ENCODE measurements at regions not wholly inside any gene's neighbourhood (a gene's known extent, or its start where the extent isn't known, plus 50 kb on each side); places are given as distances from the start of the nearest gene placed in this dataset.
"Not testable (repeated sequence)": the region's sequence is repeated elsewhere in the genome, so short reads cannot be mapped to it uniquely, and the experiment has no call there.

DNA sequence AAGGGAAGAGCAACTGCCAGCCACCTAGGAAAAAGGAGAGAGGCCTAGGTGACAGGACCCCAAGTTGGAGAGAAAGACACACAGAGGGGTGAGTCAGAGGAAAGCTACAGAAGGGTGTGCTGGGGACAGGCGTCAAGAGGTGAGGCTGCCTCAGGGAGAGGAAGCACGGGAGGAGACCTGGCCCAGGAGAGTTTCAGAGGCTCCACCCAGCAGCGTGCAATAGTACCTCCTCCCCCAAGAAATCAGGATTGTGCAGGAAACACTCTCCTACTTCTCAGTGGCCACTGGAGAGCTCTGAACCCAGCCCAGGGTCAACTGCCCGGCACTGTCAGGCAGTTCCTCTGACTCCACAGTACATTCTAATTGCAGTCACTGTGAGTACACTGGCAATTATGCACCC, 346.0 kb downstream of the BCL2L11 start:
- H3K79me2 ChIP-seq (ENCODE audit: low read length); H3K36me3 ChIP-seq (replicated peaks; ENCODE audit: low read depth, low read length); H3K9me3 ChIP-seq (ENCODE audit: insufficient read depth, low read length); H3K4me1 ChIP-seq (ENCODE audit: low read length); H3K4me3 ChIP-seq (ENCODE audit: low read length); H3K27ac ChIP-seq (ENCODE audit: low read length); H3K27me3 ChIP-seq (ENCODE audit: low read depth, low read length); H2AFZ ChIP-seq (ENCODE audit: low read depth, low read length); H3K4me2 ChIP-seq (ENCODE audit: low read length); H3K9ac ChIP-seq (ENCODE audit: low read length): not testable (repeated sequence)
- peaks cover 22% of the 10 kb centered on the region; the same call in 1 of the 2 replicates for H4K20me1 ChIP-seq (ENCODE audit: insufficient read depth, low read length)

DNA sequence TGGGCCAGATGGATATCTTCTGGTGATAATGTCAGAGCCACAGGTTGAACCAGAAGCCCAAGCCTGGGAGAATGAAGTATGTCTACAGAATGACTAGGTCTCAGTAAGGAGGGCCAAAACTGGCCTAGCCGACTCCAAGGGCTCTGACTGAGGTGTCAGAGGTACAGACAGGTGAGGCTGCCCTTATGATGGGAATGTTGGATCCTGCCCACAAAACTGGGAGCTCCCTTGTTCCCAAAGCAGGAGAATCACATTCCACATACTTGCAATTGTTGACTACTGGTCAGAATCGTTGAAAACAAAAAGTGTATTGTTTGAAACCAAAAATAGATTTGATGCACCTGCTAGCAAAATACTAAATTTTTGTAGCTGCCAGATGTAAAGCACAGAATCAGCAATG, 350.2 kb downstream of the BCL2L11 start:
- Histone ChIP-seq H3K4me1 (ENCODE audit: low read length) (peaks cover 20% of the 10 kb centered on the region), H4K20me1 (ENCODE audit: insufficient read depth, low read length) (peaks cover 25% of the 10 kb centered on the region; the same call in 1 of the 2 replicates)
- H3K27ac ChIP-seq (ENCODE audit: low read length); H3K27me3 ChIP-seq (ENCODE audit: low read depth, low read length); H3K9me3 ChIP-seq (ENCODE audit: insufficient read depth, low read length); H3K4me2 ChIP-seq (ENCODE audit: low read length); H3K9ac ChIP-seq (ENCODE audit: low read length); H2AFZ ChIP-seq (ENCODE audit: low read depth, low read length); H3K4me3 ChIP-seq (ENCODE audit: low read length); H3K36me3 ChIP-seq (replicated peaks; ENCODE audit: low read depth, low read length); H3K79me2 ChIP-seq (ENCODE audit: low read length): not testable (repeated sequence)

DNA sequence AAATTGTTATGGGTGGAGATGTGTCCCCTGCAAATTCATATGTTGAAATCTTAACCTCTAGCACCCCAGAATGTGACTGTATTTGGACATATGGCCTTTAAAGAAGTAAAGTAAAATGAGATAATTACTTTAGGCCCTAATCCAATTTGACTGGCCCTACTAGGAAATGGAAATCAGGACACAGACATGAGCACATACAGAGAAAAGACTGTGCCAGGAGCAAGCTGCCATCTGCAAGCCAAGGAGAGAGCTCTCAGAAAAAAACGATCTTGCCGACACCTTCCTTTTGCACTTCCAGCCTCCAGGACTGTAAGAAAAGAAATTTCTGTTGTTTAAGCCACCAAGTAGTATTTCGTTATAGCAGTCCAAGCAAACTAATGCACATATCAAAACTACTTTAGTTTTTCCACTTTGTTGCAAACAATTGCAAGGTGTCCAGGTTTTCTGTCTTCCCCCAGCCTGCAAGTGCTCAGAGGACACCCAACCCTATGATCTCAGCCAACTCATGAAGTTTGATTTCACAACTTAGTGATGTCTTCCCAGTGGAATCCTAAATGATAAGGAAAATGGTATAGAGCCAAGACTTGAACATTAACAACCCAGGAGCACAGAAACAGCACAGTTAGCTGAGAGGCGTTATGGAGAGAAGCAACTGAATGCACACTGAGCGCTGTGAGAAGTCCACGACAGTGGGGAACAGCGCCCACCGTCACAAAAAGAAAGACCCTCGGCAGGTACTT, 351.2 kb downstream of the BCL2L11 start:
- H4K20me1 ChIP-seq (ENCODE audit: insufficient read depth, low read length): peaks cover 22% of the 10 kb centered on the region; the same call in 1 of the 2 replicates
- not testable (repeated sequence) for H3K27me3 ChIP-seq (ENCODE audit: low read depth, low read length); H3K9ac ChIP-seq (ENCODE audit: low read length); H3K36me3 ChIP-seq (replicated peaks; ENCODE audit: low read depth, low read length); H3K79me2 ChIP-seq (ENCODE audit: low read length); H3K4me2 ChIP-seq (ENCODE audit: low read length); H3K27ac ChIP-seq (ENCODE audit: low read length); H3K4me3 ChIP-seq (ENCODE audit: low read length); H2AFZ ChIP-seq (ENCODE audit: low read depth, low read length); H3K9me3 ChIP-seq (ENCODE audit: insufficient read depth, low read length)
- H3K4me1 ChIP-seq (ENCODE audit: low read length): peaks cover 26% of the 10 kb centered on the region

DNA sequence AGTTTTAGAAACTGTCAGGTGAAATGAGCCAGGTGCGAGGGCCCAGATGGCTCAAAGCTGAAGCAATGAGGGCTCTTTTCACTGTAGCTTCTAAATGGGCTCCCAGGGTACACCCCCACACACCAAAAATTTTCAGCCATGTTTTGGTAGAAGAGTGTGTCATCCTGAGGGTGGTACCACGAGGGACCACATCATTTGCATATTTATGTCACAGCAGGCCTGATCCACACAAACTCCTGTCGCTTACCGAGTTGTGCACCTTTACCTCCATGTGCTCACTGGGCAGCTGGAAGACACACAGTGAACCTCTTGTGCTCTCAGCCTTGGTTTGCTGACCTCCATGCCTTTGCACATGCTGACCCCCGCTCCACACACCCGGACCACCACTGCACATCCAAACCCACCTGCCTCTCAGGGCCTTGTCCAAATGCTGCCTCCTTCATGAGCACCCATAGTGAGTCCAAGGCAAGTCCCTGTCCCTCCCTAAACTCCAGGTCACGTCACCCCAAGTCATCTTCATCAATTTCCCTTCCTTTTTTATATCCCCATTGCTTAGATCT, 352.2 kb downstream of the BCL2L11 start:
- not testable (repeated sequence) for H3K27me3 ChIP-seq (ENCODE audit: low read depth, low read length); H3K4me3 ChIP-seq (ENCODE audit: low read length); H3K79me2 ChIP-seq (ENCODE audit: low read length); H3K27ac ChIP-seq (ENCODE audit: low read length); H3K9ac ChIP-seq (ENCODE audit: low read length); H2AFZ ChIP-seq (ENCODE audit: low read depth, low read length); H3K4me2 ChIP-seq (ENCODE audit: low read length); H3K9me3 ChIP-seq (ENCODE audit: insufficient read depth, low read length); H3K36me3 ChIP-seq (replicated peaks; ENCODE audit: low read depth, low read length)
- peaks cover 26% of the 10 kb centered on the region for H3K4me1 ChIP-seq (ENCODE audit: low read length)
- peaks cover 19% of the 10 kb centered on the region; the same call in 1 of the 2 replicates for H4K20me1 ChIP-seq (ENCODE audit: insufficient read depth, low read length)

DNA sequence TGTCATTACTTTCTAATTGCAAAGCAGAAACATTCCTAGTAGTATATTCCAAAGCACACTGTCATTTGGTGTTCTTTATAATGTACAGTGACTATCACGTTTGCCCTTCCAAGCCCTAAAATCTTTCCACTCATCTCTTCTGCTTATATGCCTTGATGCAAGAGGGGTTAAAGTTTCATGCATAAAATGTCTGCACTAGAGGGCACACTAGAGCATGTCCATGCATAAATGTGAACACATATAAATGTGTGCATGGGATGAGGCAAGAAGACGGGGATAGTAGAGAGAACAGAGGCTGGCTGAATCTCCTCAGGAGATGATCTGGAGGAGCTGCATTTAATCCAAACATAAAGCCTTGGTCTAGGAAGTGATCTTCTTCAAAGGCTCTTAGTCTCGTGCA, 352.8 kb downstream of the BCL2L11 start:
- not testable (repeated sequence) for H3K4me2 ChIP-seq (ENCODE audit: low read length)
- H4K20me1 ChIP-seq (ENCODE audit: insufficient read depth, low read length): peaks cover 22% of the 10 kb centered on the region; the same call in 1 of the 2 replicates

DNA sequence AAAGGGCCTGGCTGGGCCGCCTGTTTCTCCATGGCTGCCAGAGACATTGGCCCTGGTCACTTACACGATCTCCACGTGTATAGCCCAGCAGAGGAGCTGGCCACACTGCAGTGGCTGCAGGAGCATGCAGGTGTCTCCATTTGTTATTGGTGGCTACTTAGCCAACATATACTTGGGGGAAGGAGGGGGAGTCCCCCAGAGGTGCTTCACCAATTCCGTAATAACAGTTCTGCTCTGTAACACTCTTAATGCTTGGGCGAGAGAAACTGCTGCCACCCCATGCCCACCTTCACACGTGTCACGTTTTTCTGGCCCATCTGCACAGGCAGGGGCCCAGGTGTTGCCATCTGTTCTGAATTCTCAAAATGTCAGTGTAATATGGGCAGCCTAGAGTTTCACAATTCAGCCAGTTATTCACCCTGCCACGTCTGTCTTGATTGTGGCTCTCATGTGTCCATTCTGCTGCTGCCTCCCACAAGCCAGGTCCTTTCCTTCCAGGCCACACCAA, 353.5 kb downstream of the BCL2L11 start:
- Histone ChIP-seq H3K9ac (ENCODE audit: low read length) (peak overlapping the region; percentile 31; the same call in 1 of the 2 replicates), H3K4me1 (ENCODE audit: low read length) (peaks cover 33% of the 10 kb centered on the region), H3K4me3 (ENCODE audit: low read length) (peak overlapping the region; percentile 16; the same call in 1 of the 2 replicates), H3K4me2 (ENCODE audit: low read length) (peak overlapping the region; percentile 45), H4K20me1 (ENCODE audit: insufficient read depth, low read length) (peaks cover 25% of the 10 kb centered on the region; the same call in 1 of the 2 replicates)
- not testable (repeated sequence) for H2AFZ ChIP-seq (ENCODE audit: low read depth, low read length); H3K27me3 ChIP-seq (ENCODE audit: low read depth, low read length); H3K9me3 ChIP-seq (ENCODE audit: insufficient read depth, low read length); H3K79me2 ChIP-seq (ENCODE audit: low read length); H3K27ac ChIP-seq (ENCODE audit: low read length); H3K36me3 ChIP-seq (replicated peaks; ENCODE audit: low read depth, low read length)

More for the DNA sequence above, 352.8 kb downstream of the BCL2L11 start:
- H3K27me3 ChIP-seq (ENCODE audit: low read depth, low read length); H2AFZ ChIP-seq (ENCODE audit: low read depth, low read length); H3K36me3 ChIP-seq (replicated peaks; ENCODE audit: low read depth, low read length); H3K27ac ChIP-seq (ENCODE audit: low read length); H3K4me3 ChIP-seq (ENCODE audit: low read length); H3K9me3 ChIP-seq (ENCODE audit: insufficient read depth, low read length); H3K9ac ChIP-seq (ENCODE audit: low read length); H3K79me2 ChIP-seq (ENCODE audit: low read length): not testable (repeated sequence)
- H3K4me1 ChIP-seq (ENCODE audit: low read length): peaks cover 28% of the 10 kb centered on the region

DNA sequence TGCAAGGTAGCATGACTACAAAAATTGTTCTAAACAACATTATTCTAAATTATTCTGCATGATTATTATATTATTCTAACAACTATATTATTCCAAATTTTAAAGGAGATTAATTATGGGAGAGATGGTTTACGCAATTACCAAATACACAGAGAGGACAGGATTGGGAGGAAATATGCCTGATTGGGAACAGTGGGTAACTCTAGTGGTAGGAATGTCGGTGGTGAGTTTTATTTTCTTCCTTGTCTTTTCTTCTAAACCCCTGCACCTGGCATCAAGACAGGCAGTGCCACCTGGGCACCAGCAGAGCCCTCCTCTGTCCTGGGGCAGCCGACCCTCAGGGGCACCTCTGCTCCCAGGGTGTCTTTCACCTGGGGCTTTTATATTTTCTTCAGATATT, 357.6 kb downstream of the BCL2L11 start:
- H3K9me3 ChIP-seq (ENCODE audit: insufficient read depth, low read length); H3K4me3 ChIP-seq (ENCODE audit: low read length); H3K36me3 ChIP-seq (replicated peaks; ENCODE audit: low read depth, low read length); H3K27ac ChIP-seq (ENCODE audit: low read length); H3K27me3 ChIP-seq (ENCODE audit: low read depth, low read length); H3K79me2 ChIP-seq (ENCODE audit: low read length); H2AFZ ChIP-seq (ENCODE audit: low read depth, low read length): not testable (repeated sequence)
- Histone ChIP-seq H3K4me2 (ENCODE audit: low read length) (peak overlapping the region; percentile 75), H4K20me1 (ENCODE audit: insufficient read depth, low read length) (peaks cover 12% of the 10 kb centered on the region; the same call in 1 of the 2 replicates), H3K9ac (ENCODE audit: low read length) (0 out of 2 replicates have a peak overlapping the region, but pooled peaks have one; percentile 17), H3K4me1 (ENCODE audit: low read length) (peaks cover 56% of the 10 kb centered on the region)

DNA sequence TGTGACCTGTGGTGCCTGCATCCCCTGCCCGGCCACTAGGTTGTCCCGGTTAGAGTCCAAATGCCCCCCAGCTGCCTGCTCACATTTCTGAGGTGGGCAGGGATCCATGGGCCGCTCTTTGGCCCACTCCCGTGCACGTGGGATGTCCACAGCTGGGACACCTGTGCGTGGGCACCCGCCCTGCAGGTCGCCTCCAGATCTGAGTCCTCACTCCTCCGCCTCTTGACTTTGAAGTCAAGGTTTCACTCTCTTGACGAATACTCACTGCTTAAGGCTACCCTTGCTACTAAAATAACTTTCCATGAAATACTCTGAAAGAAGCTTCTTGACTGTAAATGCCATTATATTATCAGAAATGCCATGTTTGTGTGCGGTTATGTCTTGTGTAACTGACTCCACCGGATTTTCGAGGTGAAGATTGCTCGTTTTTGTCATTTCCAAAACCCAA, 358.2 kb downstream of the BCL2L11 start:
- peaks cover 10% of the 10 kb centered on the region; the same call in 1 of the 2 replicates for H4K20me1 ChIP-seq (ENCODE audit: insufficient read depth, low read length)
- not testable (repeated sequence) for H3K27me3 ChIP-seq (ENCODE audit: low read depth, low read length); H3K79me2 ChIP-seq (ENCODE audit: low read length); H3K36me3 ChIP-seq (replicated peaks; ENCODE audit: low read depth, low read length); H2AFZ ChIP-seq (ENCODE audit: low read depth, low read length); H3K9me3 ChIP-seq (ENCODE audit: insufficient read depth, low read length)
- peak overlapping the region; percentile 61 for H3K4me3 ChIP-seq (ENCODE audit: low read length)
- peaks cover 55% of the 10 kb centered on the region for H3K4me1 ChIP-seq (ENCODE audit: low read length)
- H3K4me2 ChIP-seq (ENCODE audit: low read length): peak overlapping the region; percentile 75
- H3K9ac ChIP-seq (ENCODE audit: low read length): 0 out of 2 replicates have a peak overlapping the region, but pooled peaks have one; percentile 17
- peak overlapping the region; percentile 67 for H3K27ac ChIP-seq (ENCODE audit: low read length)

DNA sequence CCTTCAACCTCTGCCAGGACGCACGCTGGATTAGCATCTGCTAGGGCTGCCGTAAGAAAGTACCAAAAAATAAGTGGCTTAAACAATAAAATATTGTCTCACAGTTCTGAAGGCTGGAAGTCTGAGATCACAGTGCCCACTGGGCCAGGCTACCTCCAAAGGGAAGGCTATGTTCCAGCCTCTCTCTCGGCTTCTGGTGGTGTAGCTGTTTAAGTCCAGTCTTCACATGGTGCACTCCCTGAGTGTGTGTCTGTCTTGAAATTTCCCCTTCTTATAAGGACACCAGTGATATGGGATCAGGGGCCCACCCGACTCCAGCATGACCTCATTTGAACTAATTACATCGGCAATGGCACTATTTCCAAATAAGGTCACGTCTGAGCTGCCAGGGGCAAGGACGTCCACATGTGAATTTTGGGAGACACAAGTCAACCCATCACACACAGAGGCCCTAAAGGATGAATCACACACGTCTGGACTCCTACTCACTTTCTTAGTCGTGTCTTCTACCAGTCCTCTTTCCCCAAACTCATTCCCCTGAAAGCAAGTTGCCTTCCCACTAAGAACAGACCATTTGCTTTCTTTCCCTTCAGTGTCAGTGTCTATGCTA, 359.4 kb downstream of the BCL2L11 start:
- H3K27me3 ChIP-seq (ENCODE audit: low read depth, low read length); H3K79me2 ChIP-seq (ENCODE audit: low read length); H3K36me3 ChIP-seq (replicated peaks; ENCODE audit: low read depth, low read length); H4K20me1 ChIP-seq (ENCODE audit: insufficient read depth, low read length); H2AFZ ChIP-seq (ENCODE audit: low read depth, low read length); H3K4me3 ChIP-seq (ENCODE audit: low read length); H3K9me3 ChIP-seq (ENCODE audit: insufficient read depth, low read length): not testable (repeated sequence)
- Histone ChIP-seq H3K4me1 (ENCODE audit: low read length) (peaks cover 45% of the 10 kb centered on the region), H3K27ac (ENCODE audit: low read length) (peak overlapping the region; percentile 67), H3K4me2 (ENCODE audit: low read length) (peak overlapping the region; percentile 52), H3K9ac (ENCODE audit: low read length) (peak overlapping the region; percentile 38; the same call in 1 of the 2 replicates)

Measured in OCI-LY3 (cell line).